ENCODE measurements at regions not wholly inside any gene's neighbourhood (a gene's known extent, or its start where the extent isn't known, plus 50 kb on each side); places are given as distances from the start of the nearest gene placed in this dataset.

GRCh38 chr5:27402828-27403227 is 364.4 kb upstream of the CDH9 start:
- Histone ChIP-seq H3K27me3 (no peaks in the 10 kb centered on the region), H3K4me3 (no peak overlapping the region), H3K27ac (no peak overlapping the region), H3K4me1 (no peaks in the 10 kb centered on the region), H3K36me3 (no peaks in the 10 kb centered on the region), H3K9me3 (peaks cover 0 to 5% (median 0%) of the 10 kb centered on the region in 4 donors)
- DNase-seq, result no peak
- TF ChIP-seq CTCF (IDR thresholded peaks at IDR 0.05) (no peak), POLR2A (IDR thresholded peaks at IDR 0.05) (no peak)

GRCh38 chr5:27396998-27397397 is 358.6 kb upstream of the CDH9 start:
- no peaks in the 10 kb centered on the region for H3K36me3 ChIP-seq
- TF ChIP-seq CTCF (IDR thresholded peaks at IDR 0.05), result no peak
- TF ChIP-seq POLR2A (IDR thresholded peaks at IDR 0.05), result no peak
- no peak overlapping the region for H3K4me3 ChIP-seq
- H3K27ac ChIP-seq, result no peak overlapping the region
- no peaks in the 10 kb centered on the region for H3K27me3 ChIP-seq
- peaks cover 0 to 5% (median 0%) of the 10 kb centered on the region in 4 donors for H3K9me3 ChIP-seq
- H3K4me1 ChIP-seq, result no peaks in the 10 kb centered on the region
- no peak for DNase-seq

- TF ChIP-seq POLR2A (IDR thresholded peaks at IDR 0.05), result no peak
- no peak for TF ChIP-seq CTCF (IDR thresholded peaks at IDR 0.05)
Observed at GRCh38 chr5:27392716-27393115, 354.3 kb upstream of the CDH9 start.

GRCh38 chr5:27389696-27390095 is 351.3 kb upstream of the CDH9 start:
- Histone ChIP-seq H3K27ac (no peak overlapping the region), H3K9me3 (no peaks in the 10 kb centered on the region), H3K4me3 (no peak overlapping the region), H3K4me1 (no peaks in the 10 kb centered on the region), H3K36me3 (no peaks in the 10 kb centered on the region), H3K27me3 (no peaks in the 10 kb centered on the region)
- TF ChIP-seq POLR2A (IDR thresholded peaks at IDR 0.05) (no peak), CTCF (IDR thresholded peaks at IDR 0.05) (no peak)
- no peak for DNase-seq

More at GRCh38 chr5:27392716-27393115, 354.3 kb upstream of the CDH9 start:
- Histone ChIP-seq H3K4me1 (no peaks in the 10 kb centered on the region), H3K27me3 (no peaks in the 10 kb centered on the region), H3K27ac (no peak overlapping the region), H3K4me3 (no peak overlapping the region), H3K36me3 (no peaks in the 10 kb centered on the region), H3K9me3 (no peaks in the 10 kb centered on the region)
- no peak for DNase-seq

- no peak for DNase-seq
- H3K27me3 ChIP-seq, result no peaks in the 10 kb centered on the region
- H3K9me3 ChIP-seq, result no peaks in the 10 kb centered on the region
- no peaks in the 10 kb centered on the region for H3K4me1 ChIP-seq
- H3K27ac ChIP-seq, result no peak overlapping the region
- H3K36me3 ChIP-seq, result no peaks in the 10 kb centered on the region
- H3K4me3 ChIP-seq, result no peak overlapping the region
- TF ChIP-seq POLR2A (IDR thresholded peaks at IDR 0.05) (no peak), CTCF (IDR thresholded peaks at IDR 0.05) (no peak)
Observed at GRCh38 chr5:27388755-27389154, 350.4 kb upstream of the CDH9 start.

- no peak overlapping the region for H3K4me3 ChIP-seq
- no peak for DNase-seq
- H3K4me1 ChIP-seq, result no peaks in the 10 kb centered on the region
- no peak overlapping the region for H3K27ac ChIP-seq
- no peaks in the 10 kb centered on the region for H3K27me3 ChIP-seq
- no peaks in the 10 kb centered on the region for H3K9me3 ChIP-seq
- TF ChIP-seq CTCF (IDR thresholded peaks at IDR 0.05) (no peak), POLR2A (IDR thresholded peaks at IDR 0.05) (no peak)
- H3K36me3 ChIP-seq, result no peaks in the 10 kb centered on the region
Observed at GRCh38 chr5:27387535-27388073, 349.2 kb upstream of the CDH9 start.

Data from Peyer's patch (tissue), 4 donors.